Stomach smooth muscle (tissue), 2 donors: ENCODE measurements at regions not wholly inside any gene's neighbourhood (a gene's known extent, or its start where the extent isn't known, plus 50 kb on each side); places are given as distances from the start of the nearest gene placed in this dataset.

Experiments
- H3K27ac ChIP-seq: one replicate; pipeline ENCODE4 v1.7.0; 2013; ENCODE audit warnings: mild to moderate bottlenecking, low read length, inconsistent platforms
- H3K27me3 ChIP-seq, 2 donors: one replicate each; pipeline ENCODE4 v1.7.0; 2013; ENCODE audit warnings: low read length in 2 of 2; ENCODE audit not compliant: insufficient read depth in 2 of 2, control insufficient read depth in 1 of 2
- H3K36me3 ChIP-seq, 2 donors: one replicate each; pipeline ENCODE4 v1.7.0; 2013; ENCODE audit warnings: low read length in 2 of 2; ENCODE audit not compliant: control insufficient read depth in 2 of 2, insufficient read depth in 2 of 2
- H3K4me1 ChIP-seq: one replicate; pipeline ENCODE4 v1.7.0; 2013; ENCODE audit warnings: low read length; ENCODE audit not compliant: control insufficient read depth, insufficient read depth
- H3K4me3 ChIP-seq, 2 donors: one replicate each; pipeline ENCODE4 v1.7.0; 2013; ENCODE audit warnings: low read length in 2 of 2
- H3K9ac ChIP-seq, 2 donors: one replicate each; pipeline ENCODE4 v1.7.0; 2013; ENCODE audit warnings: low read length in 2 of 2, mild to moderate bottlenecking in 1 of 2
- H3K9me3 ChIP-seq, 2 donors: one replicate each; pipeline ENCODE4 v1.7.0; 2013; ENCODE audit warnings: low read length in 2 of 2; ENCODE audit not compliant: control insufficient read depth in 2 of 2
- donor health status: healthy.
- donor health status: Pancreatic carcinoma.

DNA sequence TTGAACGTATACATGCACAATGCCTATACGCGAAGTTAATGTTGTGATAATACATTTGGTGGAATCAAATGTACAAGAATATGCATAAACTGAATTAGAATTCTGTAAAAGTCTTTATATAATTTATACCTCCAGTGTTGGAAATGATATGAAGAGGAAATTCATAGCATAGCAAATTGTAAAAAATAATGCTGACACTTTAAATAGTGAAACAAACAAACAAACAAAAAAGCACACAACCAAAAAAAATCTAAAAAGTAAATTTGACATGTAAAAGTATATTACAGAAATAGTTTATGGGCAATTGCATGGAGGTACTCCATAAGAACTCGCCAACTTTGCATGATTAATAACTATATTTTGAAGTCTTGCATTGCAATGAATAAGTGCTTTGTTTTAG lies 780.9 kb downstream of the TBC1D32 start:
- H3K9ac ChIP-seq, result no peak overlapping the region
- no peaks in the 10 kb centered on the region for H3K9me3 ChIP-seq
- no peaks in the 10 kb centered on the region for H3K27me3 ChIP-seq
- no peaks in the 10 kb centered on the region for H3K36me3 ChIP-seq
- H3K27ac ChIP-seq, result no peak overlapping the region
- no peak overlapping the region for H3K4me3 ChIP-seq
- H3K4me1 ChIP-seq, result no peaks in the 10 kb centered on the region

- Histone ChIP-seq H3K27me3 (no peaks in the 10 kb centered on the region), H3K27ac (no peak overlapping the region), H3K9ac (no peak overlapping the region), H3K4me1 (no peaks in the 10 kb centered on the region), H3K36me3 (no peaks in the 10 kb centered on the region), H3K9me3 (no peaks in the 10 kb centered on the region), H3K4me3 (no peak overlapping the region)
These were observed 788.9 kb downstream of the TBC1D32 start for GRCh38 chr6:120545353-120545752.

GRCh38 chr6:120534954-120535353 lies 799.3 kb downstream of the TBC1D32 start:
- Histone ChIP-seq H3K4me3 (no peak overlapping the region), H3K9me3 (no peaks in the 10 kb centered on the region), H3K4me1 (no peaks in the 10 kb centered on the region), H3K36me3 (no peaks in the 10 kb centered on the region), H3K27ac (no peak overlapping the region), H3K9ac (no peak overlapping the region), H3K27me3 (no peaks in the 10 kb centered on the region)

DNA sequence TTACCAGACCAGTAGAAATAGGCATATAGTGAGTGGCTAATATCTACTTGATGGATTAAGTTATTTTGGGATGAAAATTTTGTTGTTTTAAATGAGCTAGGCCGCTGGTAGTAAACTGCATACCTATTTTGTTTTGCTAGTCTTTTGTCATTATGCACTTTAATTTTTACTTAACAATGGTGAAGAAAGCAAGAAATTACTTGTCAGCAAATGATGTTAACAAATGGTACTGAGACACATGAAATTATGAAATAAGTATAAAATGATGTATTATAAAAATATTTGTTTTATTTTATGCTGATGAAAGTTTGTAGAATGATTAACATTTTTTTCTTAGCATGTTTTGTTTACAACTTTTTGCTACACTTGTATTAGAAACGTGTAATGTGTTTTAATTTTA lies 807.7 kb downstream of the TBC1D32 start:
- Histone ChIP-seq H3K27me3 (no peaks in the 10 kb centered on the region), H3K9ac (no peak overlapping the region), H3K4me1 (no peaks in the 10 kb centered on the region), H3K9me3 (no peaks in the 10 kb centered on the region), H3K36me3 (no peaks in the 10 kb centered on the region), H3K27ac (no peak overlapping the region), H3K4me3 (no peak overlapping the region)

- Histone ChIP-seq H3K4me1 (no peaks in the 10 kb centered on the region), H3K9me3 (no peaks in the 10 kb centered on the region), H3K27ac (no peak overlapping the region), H3K9ac (no peak overlapping the region), H3K27me3 (no peaks in the 10 kb centered on the region), H3K36me3 (no peaks in the 10 kb centered on the region), H3K4me3 (no peak overlapping the region)
These were observed 819.7 kb downstream of the TBC1D32 start for GRCh38 chr6:120514544-120514943.

DNA sequence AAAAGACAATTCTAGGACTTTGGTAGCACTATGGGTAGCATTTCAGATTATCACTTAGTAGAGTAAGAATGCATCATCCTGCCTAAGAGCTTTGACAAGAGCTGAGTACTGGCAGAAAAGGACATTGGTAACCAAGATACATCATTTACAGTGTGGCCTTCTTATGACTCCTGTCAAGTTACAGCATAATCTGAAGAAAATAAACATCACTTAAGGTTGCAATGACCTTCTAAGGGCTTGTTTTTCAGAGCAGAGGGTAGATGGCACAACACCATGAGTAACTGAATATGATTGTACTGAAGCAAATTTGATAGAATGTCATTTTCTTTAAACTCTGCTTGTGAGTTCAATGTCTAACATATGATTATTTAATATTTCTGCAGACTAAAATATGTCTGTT lies 822.6 kb downstream of the TBC1D32 start:
- no peak overlapping the region for H3K9ac ChIP-seq
- no peaks in the 10 kb centered on the region for H3K27me3 ChIP-seq
- no peaks in the 10 kb centered on the region for H3K36me3 ChIP-seq
- H3K4me3 ChIP-seq, result no peak overlapping the region
- no peaks in the 10 kb centered on the region for H3K9me3 ChIP-seq
- no peak overlapping the region for H3K27ac ChIP-seq
- no peaks in the 10 kb centered on the region for H3K4me1 ChIP-seq

DNA sequence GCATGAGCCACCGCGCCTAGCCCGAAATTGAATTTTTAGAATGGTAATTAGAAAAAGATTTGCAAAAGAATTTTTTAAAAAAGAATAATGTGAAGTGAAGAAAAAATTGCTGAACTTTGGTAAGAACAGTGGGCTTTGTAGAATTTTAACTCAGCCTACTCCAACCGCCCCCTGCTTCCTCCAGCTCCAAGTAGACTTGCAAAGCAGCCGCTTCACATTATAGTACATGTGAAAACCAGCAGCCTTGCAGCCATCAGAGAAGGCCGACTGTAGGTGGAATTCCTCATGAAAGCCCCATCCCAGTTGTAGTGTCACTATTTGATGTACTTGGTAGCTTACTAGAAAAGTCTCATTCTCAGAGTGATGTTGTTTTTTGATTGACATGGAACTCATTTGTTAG lies 835.6 kb downstream of the TBC1D32 start:
- Histone ChIP-seq H3K4me1 (no peaks in the 10 kb centered on the region), H3K27ac (no peak overlapping the region), H3K36me3 (no peaks in the 10 kb centered on the region), H3K27me3 (no peaks in the 10 kb centered on the region), H3K9ac (no peak overlapping the region), H3K4me3 (no peak overlapping the region), H3K9me3 (no peaks in the 10 kb centered on the region)

- no peaks in the 10 kb centered on the region for H3K36me3 ChIP-seq
- no peak overlapping the region for H3K4me3 ChIP-seq
- H3K9me3 ChIP-seq, result no peaks in the 10 kb centered on the region
- no peaks in the 10 kb centered on the region for H3K27me3 ChIP-seq
- no peaks in the 10 kb centered on the region for H3K4me1 ChIP-seq
- H3K9ac ChIP-seq, result no peak overlapping the region
- H3K27ac ChIP-seq, result no peak overlapping the region
These were observed 837.6 kb downstream of the TBC1D32 start for GRCh38 chr6:120496661-120497060.

GRCh38 chr6:120493505-120493904 lies 840.8 kb downstream of the TBC1D32 start:
- Histone ChIP-seq H3K27me3 (no peaks in the 10 kb centered on the region), H3K4me1 (no peaks in the 10 kb centered on the region), H3K27ac (no peak overlapping the region), H3K9me3 (no peaks in the 10 kb centered on the region), H3K36me3 (no peaks in the 10 kb centered on the region), H3K9ac (no peak overlapping the region), H3K4me3 (no peak overlapping the region)

DNA sequence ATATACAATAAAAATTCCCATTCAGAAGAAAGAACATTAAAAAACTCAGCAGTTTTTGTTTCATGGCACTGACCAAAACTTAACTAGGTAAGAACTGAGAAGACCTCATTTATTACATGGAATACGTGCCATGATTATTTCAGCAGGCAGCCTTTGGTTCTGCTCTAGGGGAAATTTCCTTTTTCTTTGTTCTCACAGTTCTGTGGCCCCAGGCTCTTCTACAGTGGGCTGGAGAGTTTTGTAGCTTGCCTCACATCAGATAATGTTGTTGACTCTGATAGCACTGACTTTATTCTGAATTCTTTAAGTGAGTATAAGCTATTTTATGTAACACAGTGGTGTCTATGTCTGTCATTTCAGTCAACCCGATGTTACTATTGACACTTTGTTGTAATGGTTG lies 844.3 kb downstream of the TBC1D32 start:
- Histone ChIP-seq H3K4me1 (no peaks in the 10 kb centered on the region), H3K27me3 (no peaks in the 10 kb centered on the region), H3K27ac (no peak overlapping the region), H3K9me3 (no peaks in the 10 kb centered on the region), H3K9ac (no peak overlapping the region), H3K36me3 (no peaks in the 10 kb centered on the region), H3K4me3 (no peak overlapping the region)

GRCh38 chr6:120484146-120484545 lies 850.1 kb downstream of the TBC1D32 start:
- H3K36me3 ChIP-seq, result no peaks in the 10 kb centered on the region
- H3K4me1 ChIP-seq, result no peaks in the 10 kb centered on the region
- H3K4me3 ChIP-seq, result no peak overlapping the region
- H3K27me3 ChIP-seq, result no peaks in the 10 kb centered on the region
- H3K9me3 ChIP-seq, result no peaks in the 10 kb centered on the region
- H3K9ac ChIP-seq, result no peak overlapping the region
- H3K27ac ChIP-seq, result no peak overlapping the region

GRCh38 chr6:120478650-120479049 lies 855.6 kb downstream of the TBC1D32 start:
- no peaks in the 10 kb centered on the region for H3K9me3 ChIP-seq
- H3K27me3 ChIP-seq, result no peaks in the 10 kb centered on the region
- H3K4me3 ChIP-seq, result no peak overlapping the region
- no peak overlapping the region for H3K9ac ChIP-seq
- H3K4me1 ChIP-seq, result no peaks in the 10 kb centered on the region
- no peak overlapping the region for H3K27ac ChIP-seq
- no peaks in the 10 kb centered on the region for H3K36me3 ChIP-seq
